B cell (primary cell): ENCODE measurements at regions not wholly inside any gene's neighbourhood (a gene's known extent, or its start where the extent isn't known, plus 50 kb on each side); places are given as distances from the start of the nearest gene placed in this dataset.

ENCODE experiments used
- ATAC-seq: fragments of 200-7000 bp; cut with Tn5 transposase; one replicate; pipeline ENCODE4 v1.10.0; 2021; ENCODE audit warnings: low read depth, mild to moderate bottlenecking, moderate number of reproducible peaks, moderate library complexity
- CTCF ChIA-PET: fragments of 350-600 bp; sonication (Branson Sonifier 250); formaldehyde crosslinking; loops from one replicate; lab custom pipeline; 2021; ENCODE audit warnings: antibody characterized with exemption, inconsistent platforms; lab: Charles Lee
- POLR2A ChIA-PET: fragments of 350-600 bp; sonication (Branson Sonifier 250); formaldehyde crosslinking; loops from one replicate; lab custom pipeline; 2021; ENCODE audit warnings: antibody characterized with exemption; lab: Charles Lee
- DNase-seq: peaks from one replicate; pipeline ENCODE4 v3.0.0; 2013
- H2AFZ ChIP-seq: 2 replicates; pipeline ENCODE4 v1.6.1; 2012; ENCODE audit warnings: mild to moderate bottlenecking, low read depth, low read length; ENCODE audit not compliant: insufficient read depth, poor library complexity, severe bottlenecking
- H3K27ac ChIP-seq, 2 donors: 1 replicate in 1 of 2; 2 replicates in 1 of 2; pipeline ENCODE4 v1.5.1; 2012 to 2013; ENCODE audit warnings: low read length in 2 of 2, mild to moderate bottlenecking in 2 of 2, moderate library complexity in 1 of 2
- H3K27me3 ChIP-seq, 4 experiments: fragments of 200-600 bp in 1 of 4; sonication (generic) in 1 of 4; replicated peaks in 1 of 4; 1 replicate in 2 of 4; 2 replicates in 2 of 4; pipeline versions ENCODE4 v1.6.1 to v1.7.0; 2013 to 2016; ENCODE audit warnings: low read length in 3 of 4, mild to moderate bottlenecking in 2 of 4, mixed read lengths in 1 of 4, moderate library complexity in 1 of 4; ENCODE audit not compliant: insufficient read depth in 4 of 4, control insufficient read depth in 3 of 4; ENCODE audit errors: control extremely low read depth in 1 of 4
- H3K36me3 ChIP-seq, 2 experiments: replicated peaks in 1 of 2; 1 replicate in 1 of 2; 2 replicates in 1 of 2; pipeline versions ENCODE4 v1.6.1 to v1.7.1; 2013; ENCODE audit warnings: low read length in 1 of 2; ENCODE audit not compliant: insufficient read depth in 2 of 2, control insufficient read depth in 1 of 2; ENCODE audit errors: control extremely low read depth in 1 of 2, extremely low read depth in 1 of 2
- H3K4me1 ChIP-seq, 2 donors: fragments of 200-600 bp in 1 of 2; sonication (generic) in 1 of 2; 1 replicate in 1 of 2; 2 replicates in 1 of 2; pipeline versions ENCODE4 v1.5.1 to v1.6.1; 2013 to 2017; ENCODE audit warnings: low read length in 2 of 2; ENCODE audit not compliant: control insufficient read depth in 2 of 2, insufficient read depth in 2 of 2
- H3K4me2 ChIP-seq: replicated peaks from 2 replicates; pipeline ENCODE3; 2012; ENCODE audit warnings: mild to moderate bottlenecking, low read depth, low read length; ENCODE audit not compliant: poor library complexity, severe bottlenecking
- H3K4me3 ChIP-seq, 5 experiments: fragments of 200-600 bp in 1 of 5; sonication (generic) in 1 of 5; 1 replicate in 3 of 5; 2 replicates in 2 of 5; pipeline versions ENCODE4 v1.5.1 to v1.7.0; 2011 to 2016; ENCODE audit warnings: low read length in 4 of 5, mild to moderate bottlenecking in 4 of 5, low read depth in 2 of 5, control low read depth in 1 of 5, moderate library complexity in 1 of 5; ENCODE audit not compliant: insufficient read depth in 1 of 5; ENCODE audit errors: control extremely low read depth in 1 of 5, extremely low read depth in 1 of 5
- H3K79me2 ChIP-seq: fragments of 200-600 bp; sonication (generic); one replicate; pipeline ENCODE4 v1.6.0; 2016; ENCODE audit warnings: low read length; ENCODE audit not compliant: control insufficient read depth, insufficient read depth
- H3K9ac ChIP-seq: fragments of 200-600 bp; sonication (generic); 2 replicates; pipeline ENCODE4 v1.6.1; 2017; ENCODE audit warnings: mild to moderate bottlenecking, low read length, moderate library complexity
- H3K9me3 ChIP-seq, 3 donors: one replicate each; pipeline versions ENCODE4 v1.6.1 to v1.7.1; 2013; ENCODE audit warnings: low read length in 2 of 3; ENCODE audit not compliant: control insufficient read depth in 2 of 3, insufficient read depth in 1 of 3; ENCODE audit errors: control extremely low read depth in 1 of 3
- H4K20me1 ChIP-seq: 2 replicates; pipeline ENCODE4 v1.6.0; 2012; ENCODE audit warnings: mild to moderate bottlenecking, low read length; ENCODE audit not compliant: insufficient read depth, control insufficient read depth, poor library complexity, severe bottlenecking
- H3K27ac Mint-ChIP-seq: one replicate; pipeline ENCODE4 v1.8.0; 2021; ENCODE audit warnings: mixed read lengths
- H3K27me3 Mint-ChIP-seq: one replicate; pipeline ENCODE4 v1.8.0; 2021; ENCODE audit warnings: mixed read lengths
- H3K4me1 Mint-ChIP-seq: one replicate; pipeline ENCODE4 v1.8.0; 2021; ENCODE audit warnings: mixed read lengths
- H3K4me3 Mint-ChIP-seq: one replicate; pipeline ENCODE4 v1.8.0; 2021; ENCODE audit warnings: mixed read lengths
- H3K9me3 Mint-ChIP-seq: one replicate; pipeline ENCODE4 v1.8.0; 2022; ENCODE audit warnings: mixed read lengths; ENCODE audit not compliant: insufficient read depth
- EZH2 ChIP-seq: IDR thresholded peaks from 2 replicates; pipeline ENCODE4 v1.6.1; 2012; ENCODE audit warnings: borderline replicate concordance, low read depth, mild to moderate bottlenecking, moderate library complexity, low read length; ENCODE audit not compliant: insufficient read depth, poor library complexity, severe bottlenecking
- WGBS: methylation state at CpG from one replicate; pipeline ENCODE4 v1.1.5; 2013; ENCODE audit warnings: missing lambda C conversion rate; ENCODE audit not compliant: insufficient coverage; 5-methylcytosine and 5-hydroxymethylcytosine counted together
- intact Hi-C: fragments of 100-400 bp; cut with micrococcal nuclease; formaldehyde crosslinking; loops from one replicate; pipeline ENCODE4 v1.10.0; 2022
- TF ChIP-seq, protein P1 (sequence below): fragments of 200-600 bp; IDR thresholded peaks from one replicate; pipeline ENCODE4 v1.8.0; 2022; ENCODE audit warnings: antibody characterized with exemption, mild to moderate bottlenecking

DNA sequence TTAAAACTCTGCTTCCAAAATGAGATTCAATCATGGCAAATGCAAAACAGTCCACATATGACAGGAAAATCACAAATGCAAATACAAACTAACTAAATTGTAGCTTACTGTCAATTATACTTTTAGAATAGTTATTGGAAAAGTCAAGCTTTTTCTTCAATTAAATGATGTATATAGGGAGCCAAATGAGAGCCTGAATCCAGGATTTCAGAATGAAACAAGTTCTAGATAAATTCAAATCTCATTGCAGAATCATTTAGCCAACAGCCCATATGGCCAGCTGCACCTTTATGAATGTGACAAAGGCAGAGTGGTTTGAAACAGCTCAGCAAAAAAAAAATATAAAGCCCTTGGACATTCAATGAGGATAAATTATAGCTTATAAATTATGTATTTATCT is 82.2 kb upstream of the SCIN start:
- Histone ChIP-seq H3K36me3 (no peaks in the 10 kb centered on the region), H3K79me2 (no peaks in the 10 kb centered on the region), H4K20me1 (no peaks in the 10 kb centered on the region), H3K4me2 (no peak overlapping the region), H3K27ac (no peak overlapping the region), H3K4me3 (no peak overlapping the region), H3K9ac (no peak overlapping the region), H3K9me3 (no peaks in the 10 kb centered on the region), H3K27me3 (no peaks in the 10 kb centered on the region), H3K4me1 (no peaks in the 10 kb centered on the region), H2AFZ (no peak overlapping the region)
- Mint-ChIP-seq H3K27ac (no peak overlapping the region), H3K9me3 (no peaks in the 10 kb centered on the region), H3K27me3 (no peaks in the 10 kb centered on the region), H3K4me3 (no peak overlapping the region), H3K4me1 (no peaks in the 10 kb centered on the region)
- CTCF ChIA-PET = interaction anchor here (0.7 to 1.0 kb wide), 3 partner anchors 166 to 423 kb away, joined by 3 read pairs; no protein-coding TSS in a partner anchor
- intact Hi-C loops = no loop called here
- no peak for ATAC-seq
- TF ChIP-seq, protein P1, sequence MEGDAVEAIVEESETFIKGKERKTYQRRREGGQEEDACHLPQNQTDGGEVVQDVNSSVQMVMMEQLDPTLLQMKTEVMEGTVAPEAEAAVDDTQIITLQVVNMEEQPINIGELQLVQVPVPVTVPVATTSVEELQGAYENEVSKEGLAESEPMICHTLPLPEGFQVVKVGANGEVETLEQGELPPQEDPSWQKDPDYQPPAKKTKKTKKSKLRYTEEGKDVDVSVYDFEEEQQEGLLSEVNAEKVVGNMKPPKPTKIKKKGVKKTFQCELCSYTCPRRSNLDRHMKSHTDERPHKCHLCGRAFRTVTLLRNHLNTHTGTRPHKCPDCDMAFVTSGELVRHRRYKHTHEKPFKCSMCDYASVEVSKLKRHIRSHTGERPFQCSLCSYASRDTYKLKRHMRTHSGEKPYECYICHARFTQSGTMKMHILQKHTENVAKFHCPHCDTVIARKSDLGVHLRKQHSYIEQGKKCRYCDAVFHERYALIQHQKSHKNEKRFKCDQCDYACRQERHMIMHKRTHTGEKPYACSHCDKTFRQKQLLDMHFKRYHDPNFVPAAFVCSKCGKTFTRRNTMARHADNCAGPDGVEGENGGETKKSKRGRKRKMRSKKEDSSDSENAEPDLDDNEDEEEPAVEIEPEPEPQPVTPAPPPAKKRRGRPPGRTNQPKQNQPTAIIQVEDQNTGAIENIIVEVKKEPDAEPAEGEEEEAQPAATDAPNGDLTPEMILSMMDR = no peak
- no peak for DNase-seq
- POLR2A ChIA-PET = no interaction called here

DNA sequence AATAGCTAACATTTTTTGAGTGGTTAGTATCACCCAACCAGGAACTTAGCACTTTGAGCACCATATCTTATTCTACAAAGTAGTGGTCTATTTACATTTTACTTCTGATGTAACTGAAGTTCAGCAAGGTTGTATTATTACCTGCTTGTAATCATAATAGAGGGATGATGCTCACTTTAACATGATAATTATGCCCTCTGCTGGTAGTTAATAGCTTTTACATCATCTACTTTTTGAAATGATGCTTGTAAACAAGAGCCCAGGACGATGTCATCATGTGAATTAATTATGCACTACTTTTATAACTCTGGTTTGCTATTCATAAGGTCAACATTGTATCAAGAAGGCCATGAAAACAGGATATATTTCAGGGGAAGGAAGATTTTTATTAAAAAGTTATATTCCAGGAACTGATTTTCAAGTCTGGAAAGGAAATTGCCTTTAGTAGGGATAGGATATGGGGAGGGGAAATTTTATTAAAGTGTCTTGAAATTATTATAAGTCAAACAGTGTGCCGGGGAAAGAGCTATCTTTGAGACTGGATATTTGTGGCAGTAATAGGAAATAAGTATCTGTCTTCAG is 80.3 kb upstream of the SCIN start:
- TF ChIP-seq, protein P1 = peak; percentile 64
- no peak for TF ChIP-seq EZH2
- no peaks in the 10 kb centered on the region for H3K9me3 ChIP-seq
- Mint-ChIP-seq H3K27me3 (no peaks in the 10 kb centered on the region), H3K4me3 (no peak overlapping the region), H3K27ac (no peak overlapping the region), H3K9me3 (no peaks in the 10 kb centered on the region), H3K4me1 (no peaks in the 10 kb centered on the region)
- H3K27me3 ChIP-seq = no peaks in the 10 kb centered on the region
- H3K4me2 ChIP-seq = no peak overlapping the region
- no peaks in the 10 kb centered on the region for H3K36me3 ChIP-seq
- no peaks in the 10 kb centered on the region for H4K20me1 ChIP-seq
- no peak overlapping the region for H2AFZ ChIP-seq
- no CpG with 5 or more reads among the region's 2 CpGs for WGBS
- H3K9ac ChIP-seq = no peak overlapping the region
- no peaks in the 10 kb centered on the region for H3K4me1 ChIP-seq
- intact Hi-C loops = loop anchor here (5.0 to 10.0 kb wide), 2 partner anchors 168 to 655 kb away; partner anchors contain the start of gene THSD7A
- DNase-seq (peak; percentile 19), ATAC-seq (peak; percentile 24)
- no peaks in the 10 kb centered on the region for H3K79me2 ChIP-seq
- H3K27ac ChIP-seq = no peak overlapping the region
- no peak overlapping the region for H3K4me3 ChIP-seq
- ChIA-PET CTCF (interaction anchor here (1.1 to 2.2 kb wide), 10 partner anchors 9 to 1107 kb away, joined by 3 to 13 read pairs (median 4); no protein-coding TSS in a partner anchor), POLR2A (no interaction called here)
